T47D (cell line): ENCODE measurements at regions not wholly inside any gene's neighbourhood (a gene's known extent, or its start where the extent isn't known, plus 50 kb on each side); places are given as distances from the start of the nearest gene placed in this dataset.
"Not testable (repeated sequence)": the region's sequence is repeated elsewhere in the genome, so short reads cannot be mapped to it uniquely, and the experiment has no call there.

Experiments used
- DNase-seq, 2 experiments: peaks; one replicate each; pipeline versions ENCODE4 v3.0.0 to v3.0.0-alpha.2; 2011 to 2012; ENCODE audit warnings: low read depth in 1 of 2, low spot score in 1 of 2
- JUND ChIP-seq: IDR thresholded peaks from 2 replicates; pipeline ENCODE4 v1.6.1; 2012; ENCODE audit warnings: low read depth
- in situ Hi-C: cut with HindIII; loops from 2 replicates; pipeline ENCODE4 v1.10.0; 2016; ENCODE audit warnings: low sequenced_read_pairs, low pct_unique_long_range_greater_than_20kb

DNA sequence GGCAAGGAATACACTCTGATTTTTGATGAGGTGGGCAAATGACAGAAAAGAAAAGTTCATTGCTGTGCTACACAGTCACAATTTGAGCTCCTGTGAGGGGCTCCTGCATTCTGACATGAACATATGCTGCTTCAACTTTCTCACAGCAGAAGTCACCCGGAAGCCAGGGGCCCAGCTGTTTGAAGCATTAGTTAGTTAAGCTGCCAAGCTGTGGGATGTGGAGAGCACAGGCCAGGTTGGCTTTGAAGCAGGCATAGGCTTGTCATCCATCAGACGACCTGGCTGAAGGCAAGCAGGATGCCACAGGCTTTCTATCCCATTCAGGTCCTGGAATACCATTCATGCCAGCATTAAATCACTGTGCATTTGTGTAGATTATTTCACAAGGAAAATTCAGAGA lies 63.1 kb downstream of the MTNR1B start:
- in situ Hi-C loops: no loop called here
- DNase-seq: no peak
- TF ChIP-seq JUND: no peak

DNA sequence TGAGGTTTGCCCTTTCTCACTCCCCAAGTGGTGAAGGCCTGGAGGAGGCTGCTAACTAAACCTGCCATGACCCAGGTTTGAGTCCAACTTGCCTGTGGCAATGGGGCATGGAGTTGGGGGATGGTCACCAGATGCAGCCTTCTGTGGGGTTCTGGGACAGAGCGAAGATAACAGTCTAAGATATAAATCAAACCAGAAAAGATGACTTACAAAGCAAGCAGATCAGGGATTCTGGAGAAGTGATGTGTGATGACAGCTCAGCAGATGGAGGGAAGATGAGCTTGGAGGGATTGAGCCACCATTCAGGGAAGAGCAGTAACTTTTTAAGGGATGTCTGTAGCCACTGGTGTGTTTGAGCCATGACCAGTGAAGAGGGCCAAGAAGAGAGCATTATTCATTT lies 63.6 kb downstream of the MTNR1B start:
- no peak for DNase-seq

DNA sequence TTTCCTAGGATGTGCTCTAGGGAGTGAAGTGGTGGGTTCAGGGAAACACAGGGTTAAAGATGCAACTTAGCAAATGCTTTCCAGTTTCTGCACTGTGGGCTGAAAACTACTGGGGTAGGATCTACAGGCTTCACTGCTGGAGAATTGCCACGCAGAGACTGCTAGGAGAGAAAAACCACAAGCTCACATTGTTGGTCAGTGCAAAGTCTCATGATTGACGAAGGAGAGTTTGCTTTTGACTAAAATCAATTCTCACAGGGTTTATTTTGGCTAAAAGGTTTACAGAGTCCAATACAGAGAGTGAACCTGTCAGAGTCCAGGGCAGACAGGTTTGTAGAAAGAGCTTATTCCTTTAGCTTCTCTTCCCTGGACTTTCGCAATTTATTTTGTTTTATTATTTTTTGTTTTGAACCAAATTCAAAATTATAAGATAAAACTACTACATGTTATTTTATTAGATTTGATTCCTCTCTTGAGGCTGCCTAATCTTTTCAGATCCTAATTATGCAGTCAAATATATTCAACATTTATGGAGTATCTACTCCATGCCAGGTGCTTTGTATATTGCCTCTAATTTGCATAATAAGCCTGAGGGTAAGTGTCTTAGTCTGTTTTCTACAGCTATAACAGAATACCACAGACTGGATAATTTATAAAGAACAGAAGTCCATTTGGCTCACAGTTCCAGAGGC lies 64.7 kb downstream of the MTNR1B start:
- TF ChIP-seq JUND: no peak
- peak in 1 of 2 experiments; percentile 22 for DNase-seq
- in situ Hi-C loops: no loop called here

More for the DNA sequence above, 63.6 kb downstream of the MTNR1B start:
- in situ Hi-C loops: no loop called here
- TF ChIP-seq JUND: no peak

DNA sequence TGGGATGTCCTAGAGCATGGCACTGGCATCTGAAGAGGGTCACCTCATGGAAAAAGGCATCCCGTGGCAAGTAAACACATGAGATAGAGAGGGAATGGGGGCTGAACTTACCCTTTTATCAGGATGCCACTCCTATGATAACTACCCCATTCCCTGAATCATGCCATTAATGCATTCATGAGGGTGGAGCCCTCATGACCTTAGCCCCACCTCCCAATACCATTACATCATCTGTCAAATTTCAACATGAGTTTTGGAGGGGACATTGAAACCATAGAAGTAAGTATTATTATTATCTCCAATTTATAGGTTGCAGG lies 65.2 kb downstream of the MTNR1B start:
- no peak for DNase-seq
- in situ Hi-C loops: no loop called here
- TF ChIP-seq JUND: no peak

DNA sequence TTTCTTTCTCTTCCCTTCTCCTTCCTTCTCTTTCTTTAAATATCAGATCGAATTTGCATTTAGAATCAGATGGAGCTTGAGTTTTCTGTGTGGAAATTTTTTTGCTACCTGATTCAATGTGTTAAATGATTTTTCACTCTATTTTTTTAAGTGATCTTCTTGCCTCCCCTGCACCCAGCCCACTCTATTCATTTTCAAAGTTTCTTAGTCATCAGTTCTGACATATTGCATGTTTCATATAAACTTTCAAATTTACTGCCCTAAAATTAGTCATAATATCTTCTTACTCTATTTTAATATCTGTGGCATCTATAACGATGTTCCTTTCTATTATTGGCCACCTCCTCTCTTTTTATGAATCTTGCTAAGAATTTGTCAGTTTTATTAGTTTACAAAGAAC lies 69.1 kb downstream of the MTNR1B start:
- DNase-seq: no peak
- TF ChIP-seq JUND: no peak
- in situ Hi-C loops: no loop called here

DNA sequence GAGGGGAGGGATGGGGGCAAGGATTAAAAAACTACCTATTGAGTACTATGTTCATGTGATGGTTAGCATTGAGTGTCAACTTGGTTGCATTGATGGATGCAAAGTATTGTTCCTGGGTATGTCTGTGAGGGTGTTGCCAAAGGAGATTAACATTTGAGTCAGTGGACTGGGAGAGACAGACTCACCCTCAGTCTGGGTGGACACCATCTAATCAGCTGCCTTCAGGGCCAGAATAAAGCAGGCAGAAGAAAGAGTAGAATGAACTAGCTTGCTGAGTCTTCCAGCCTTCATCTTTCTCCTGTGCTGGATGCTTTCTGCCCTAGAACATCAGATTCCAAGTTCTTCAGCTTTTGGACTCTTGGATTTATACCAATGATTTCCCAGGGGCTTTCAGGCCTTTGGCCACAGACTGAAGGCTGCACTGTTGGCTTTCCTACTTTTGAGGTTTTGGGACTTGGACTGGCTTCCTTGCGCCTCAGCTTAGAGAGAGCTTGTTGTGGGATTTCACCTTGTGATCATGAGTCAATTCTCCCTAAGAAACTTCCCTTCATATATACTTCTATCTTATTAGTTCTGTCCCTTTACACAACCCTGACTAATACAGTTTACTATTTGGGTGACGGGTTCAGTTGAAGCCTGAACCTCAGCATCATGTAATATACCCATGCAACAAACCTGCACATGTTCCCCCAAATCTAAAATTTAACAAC lies 70.2 kb downstream of the MTNR1B start:
- TF ChIP-seq JUND: no peak
- no peak for DNase-seq
- in situ Hi-C loops: no loop called here

DNA sequence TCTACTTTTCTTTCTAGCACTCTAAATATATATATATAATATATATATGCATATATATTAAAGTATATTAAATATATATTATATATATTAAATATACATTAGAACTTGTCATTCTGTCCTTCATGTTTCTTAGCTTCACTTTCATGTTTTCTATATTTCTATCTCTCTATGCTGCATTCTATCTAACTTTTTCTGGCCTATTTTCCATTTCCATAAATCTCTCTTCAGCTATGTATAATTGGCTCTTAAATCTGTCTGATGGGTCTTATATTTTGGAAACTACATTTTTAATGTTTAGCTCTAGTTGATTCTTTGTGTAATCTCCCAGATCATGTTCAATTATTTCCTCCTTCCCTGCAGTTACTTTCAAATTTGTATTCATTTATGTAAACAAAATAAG lies 72.2 kb downstream of the MTNR1B start:
- DNase-seq: no peak
- no peak for TF ChIP-seq JUND
- in situ Hi-C loops: no loop called here

DNA sequence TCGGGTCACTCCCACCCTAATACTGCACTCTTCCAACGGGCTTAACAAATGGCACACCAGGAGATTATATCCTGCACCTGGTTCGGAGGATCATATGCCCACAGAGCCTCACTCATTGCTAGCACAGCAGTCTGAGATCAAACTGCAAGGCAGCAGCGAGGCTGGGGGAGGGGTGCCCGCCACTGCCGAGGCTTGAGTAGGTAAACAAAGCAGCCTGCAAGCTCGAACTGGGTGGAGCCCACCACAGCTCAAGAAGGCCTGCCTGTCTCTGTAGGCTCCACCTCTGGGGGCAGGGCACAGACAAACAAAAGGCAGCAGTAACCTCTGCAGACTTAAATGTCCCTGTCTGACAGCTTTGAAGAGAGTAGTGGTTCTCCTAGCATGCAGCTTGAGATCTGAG lies 73.7 kb downstream of the MTNR1B start:
- in situ Hi-C loops, DNase-seq: not testable (repeated sequence)

DNA sequence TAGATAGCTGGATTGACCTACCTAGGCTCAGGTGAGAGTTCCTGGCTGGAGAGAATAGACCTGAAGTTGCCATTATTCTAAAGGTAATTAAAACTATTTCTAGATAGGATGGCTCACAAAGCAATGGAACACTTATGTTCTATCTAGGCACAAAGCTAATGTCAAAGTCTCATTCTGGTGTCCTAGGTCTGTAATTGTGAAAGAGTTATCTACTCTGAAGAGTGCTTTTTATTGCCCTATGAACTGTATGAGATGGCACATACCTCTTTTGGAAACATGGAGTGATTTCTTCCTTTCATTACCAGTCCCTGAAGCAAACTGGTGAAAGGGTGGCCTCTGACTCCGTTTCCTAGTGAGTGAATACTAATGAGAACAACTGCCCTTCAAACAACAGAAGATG lies 80.3 kb downstream of the MTNR1B start:
- no peak for DNase-seq
- in situ Hi-C loops: no loop called here
- no peak for TF ChIP-seq JUND

DNA sequence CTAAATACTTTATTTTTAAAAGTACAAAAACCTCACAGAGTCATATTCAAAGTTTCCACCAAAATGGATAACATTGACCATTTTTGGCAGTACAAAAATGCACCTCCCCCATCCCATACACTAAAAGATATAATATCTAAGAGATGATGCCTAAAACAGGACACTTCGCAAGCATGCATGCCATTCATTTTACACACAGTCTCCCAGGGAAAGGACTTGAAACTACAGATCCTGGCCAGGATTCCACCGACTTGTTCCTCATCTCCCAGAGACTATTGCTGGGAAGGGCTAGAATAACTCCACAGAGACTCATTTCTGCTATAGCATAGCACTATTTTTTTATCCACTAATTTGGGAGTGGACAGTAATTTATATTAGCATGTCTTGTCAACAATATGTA lies 81.7 kb downstream of the MTNR1B start:
- no peak for TF ChIP-seq JUND
- in situ Hi-C loops: no loop called here
- no peak for DNase-seq

DNA sequence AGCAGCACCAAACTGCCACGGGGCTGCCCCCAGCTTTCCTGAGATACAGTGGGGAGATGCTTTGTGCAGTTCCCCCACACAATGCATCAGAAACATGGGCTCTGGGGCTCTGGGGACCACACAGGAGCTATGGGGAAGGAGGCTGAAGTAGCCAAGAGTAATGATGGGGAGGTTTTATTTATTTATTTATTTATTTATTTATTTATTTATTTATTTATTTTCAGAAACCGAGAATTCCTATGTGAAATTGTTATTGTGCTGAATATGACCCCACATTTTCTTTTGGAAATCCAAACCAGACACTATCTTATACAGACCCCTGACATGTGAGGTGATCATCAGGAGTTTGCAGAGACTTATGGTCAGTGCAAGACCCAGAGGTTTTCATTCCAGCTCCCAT lies 84.4 kb downstream of the MTNR1B start:
- TF ChIP-seq JUND: no peak
- in situ Hi-C loops: no loop called here
- no peak for DNase-seq

DNA sequence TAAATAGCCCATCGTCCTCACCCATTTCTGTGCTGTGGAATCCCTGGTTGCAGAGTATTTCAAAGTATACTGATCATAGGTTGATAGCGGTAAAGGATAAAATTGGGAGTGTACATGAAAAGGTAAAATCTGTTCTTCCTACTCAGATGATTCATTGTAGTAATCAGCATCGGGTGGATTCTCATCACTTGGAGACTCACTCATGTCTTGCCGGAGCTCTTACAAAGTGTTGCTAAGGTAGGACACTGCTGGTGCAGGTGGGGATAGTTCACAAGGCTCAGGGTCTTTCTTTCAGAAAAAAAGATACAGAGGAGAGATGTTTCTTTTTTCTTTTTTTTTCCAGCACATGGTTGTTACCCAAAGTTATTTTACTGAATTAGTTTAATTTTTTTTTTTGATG lies 84.8 kb downstream of the MTNR1B start:
- TF ChIP-seq JUND: no peak
- no peak for DNase-seq
- in situ Hi-C loops: no loop called here

DNA sequence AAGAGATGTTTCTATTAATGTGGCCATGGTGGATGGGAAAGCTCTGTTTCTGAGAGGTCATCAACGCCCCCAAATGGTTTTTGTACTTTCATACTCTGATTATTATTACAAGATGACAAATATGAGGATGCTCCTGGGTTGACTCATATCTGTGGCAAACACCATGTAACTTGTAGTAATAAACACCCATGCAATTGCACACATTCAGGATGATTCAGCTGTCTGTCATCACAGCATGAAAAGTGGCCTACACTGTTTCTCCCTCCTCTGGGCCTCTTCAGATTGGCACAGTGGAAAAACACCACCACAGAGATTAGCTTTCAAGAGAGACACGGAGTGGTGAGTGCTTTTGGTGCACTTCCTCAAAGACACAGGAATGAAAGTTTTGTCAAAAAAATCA lies 85.4 kb downstream of the MTNR1B start:
- no peak for DNase-seq
- no peak for TF ChIP-seq JUND
- in situ Hi-C loops: no loop called here

DNA sequence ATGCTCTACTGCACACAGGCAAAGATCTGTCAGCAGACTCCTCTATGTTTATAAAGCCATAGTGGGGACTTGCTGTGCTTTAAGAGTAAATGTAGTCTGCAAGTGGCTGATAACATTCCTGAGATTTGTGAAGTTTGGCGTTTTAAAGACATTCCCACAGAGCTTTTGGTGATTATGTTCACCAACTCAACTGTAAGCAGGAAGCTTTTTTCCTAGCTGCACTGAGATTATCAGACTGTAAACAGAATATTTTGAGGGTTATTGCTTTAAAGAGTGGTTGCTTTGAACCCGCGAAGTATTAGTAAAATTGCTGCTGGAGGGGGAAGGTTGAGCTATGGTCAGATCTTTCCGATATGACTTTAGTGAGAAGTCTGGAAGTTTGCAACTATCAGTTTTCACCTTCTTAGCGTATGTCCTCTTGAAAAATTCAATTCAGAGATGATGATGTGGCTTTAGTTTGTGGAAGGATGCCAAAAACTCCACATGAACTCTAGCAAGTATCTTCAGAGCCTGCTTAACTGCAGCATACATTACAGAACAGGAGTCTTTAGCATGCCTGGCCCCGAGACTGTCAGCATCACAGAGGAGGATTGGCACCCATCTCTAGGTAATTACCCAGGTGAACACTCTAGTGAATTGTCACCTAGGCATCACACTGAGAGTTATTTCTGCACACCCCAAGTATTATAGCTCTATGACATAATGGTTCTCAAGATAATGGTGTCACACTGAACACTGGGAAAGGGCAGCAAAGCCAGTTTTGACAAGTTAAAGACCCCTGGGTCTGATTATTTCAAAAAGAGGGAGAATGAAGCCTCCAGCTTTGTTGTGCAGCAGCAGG lies 89.9 kb downstream of the MTNR1B start:
- no peak for TF ChIP-seq JUND
- in situ Hi-C loops: no loop called here
- no peak for DNase-seq
